ENCODE measurements at regions not wholly inside any gene's neighbourhood (a gene's known extent, or its start where the extent isn't known, plus 50 kb on each side); places are given as distances from the start of the nearest gene placed in this dataset.

DNA sequence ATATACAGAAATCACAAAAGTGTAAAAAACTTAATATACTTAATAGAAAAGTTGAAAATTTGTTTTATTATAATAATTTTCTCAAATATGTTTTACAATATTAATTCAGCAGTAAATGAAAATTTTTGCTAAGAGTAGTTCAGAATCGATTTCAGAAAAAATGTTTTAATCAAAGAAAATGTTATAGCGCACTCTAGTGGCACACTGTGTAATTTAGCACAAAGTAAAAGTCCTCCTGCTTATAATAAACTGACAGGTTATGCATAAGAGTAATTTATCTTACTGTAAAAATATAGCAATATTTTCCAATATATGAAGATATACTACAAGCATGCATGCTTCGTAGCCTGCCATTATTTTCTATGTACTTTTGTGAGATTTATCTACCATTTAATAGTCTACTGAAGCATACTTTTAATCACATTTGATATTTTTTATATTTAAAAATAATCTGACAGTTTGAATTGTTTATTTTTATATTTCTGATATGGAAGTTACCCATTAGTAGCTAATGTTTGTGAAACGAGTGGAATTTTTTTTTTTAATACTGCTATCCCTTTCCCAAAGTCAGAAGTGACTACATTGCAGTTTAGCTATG is 217.9 kb upstream of the KLHL4 start:
- no peak overlapping the region for H3K4me3 ChIP-seq (ENCODE audit: low read depth, low read length, poor library complexity, severe bottlenecking)
- TF ChIP-seq, protein P1, sequence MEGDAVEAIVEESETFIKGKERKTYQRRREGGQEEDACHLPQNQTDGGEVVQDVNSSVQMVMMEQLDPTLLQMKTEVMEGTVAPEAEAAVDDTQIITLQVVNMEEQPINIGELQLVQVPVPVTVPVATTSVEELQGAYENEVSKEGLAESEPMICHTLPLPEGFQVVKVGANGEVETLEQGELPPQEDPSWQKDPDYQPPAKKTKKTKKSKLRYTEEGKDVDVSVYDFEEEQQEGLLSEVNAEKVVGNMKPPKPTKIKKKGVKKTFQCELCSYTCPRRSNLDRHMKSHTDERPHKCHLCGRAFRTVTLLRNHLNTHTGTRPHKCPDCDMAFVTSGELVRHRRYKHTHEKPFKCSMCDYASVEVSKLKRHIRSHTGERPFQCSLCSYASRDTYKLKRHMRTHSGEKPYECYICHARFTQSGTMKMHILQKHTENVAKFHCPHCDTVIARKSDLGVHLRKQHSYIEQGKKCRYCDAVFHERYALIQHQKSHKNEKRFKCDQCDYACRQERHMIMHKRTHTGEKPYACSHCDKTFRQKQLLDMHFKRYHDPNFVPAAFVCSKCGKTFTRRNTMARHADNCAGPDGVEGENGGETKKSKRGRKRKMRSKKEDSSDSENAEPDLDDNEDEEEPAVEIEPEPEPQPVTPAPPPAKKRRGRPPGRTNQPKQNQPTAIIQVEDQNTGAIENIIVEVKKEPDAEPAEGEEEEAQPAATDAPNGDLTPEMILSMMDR (conservative IDR thresholded peaks at IDR 0.05; ENCODE audit: low read depth, low read length) = peak; percentile 67
- no peak for TF ChIP-seq EZH2 (IDR thresholded peaks at IDR 0.05; ENCODE audit: borderline replicate concordance, low read depth, low read length, poor library complexity, severe bottlenecking)
- H3K9me3 ChIP-seq (ENCODE audit: low read depth, low read length, poor library complexity, severe bottlenecking) = no peaks in the 10 kb centered on the region
- H3K4me1 ChIP-seq (ENCODE audit: insufficient read depth, low read length, poor library complexity, severe bottlenecking) = no peaks in the 10 kb centered on the region
- ChIA-PET CTCF (no interaction called here), POLR2A (ENCODE audit: low non-redundant PET) (no interaction called here)
- no TSS peak for BruUV-seq (replicated peaks)
- H3K36me3 ChIP-seq (ENCODE audit: insufficient read depth, low read length, poor library complexity, severe bottlenecking) = no peaks in the 10 kb centered on the region
- H3K27ac ChIP-seq (ENCODE audit: low read depth, low read length, poor library complexity, severe bottlenecking) = no peak overlapping the region
- no peaks in the 10 kb centered on the region for H3K27me3 ChIP-seq (replicated peaks; ENCODE audit: insufficient read depth, low read depth, low read length, poor library complexity)
- intact Hi-C loops (cut with micrococcal nuclease; ENCODE audit: unreplicated experiment) = loop anchor here (5.0 kb wide), 2 partner anchors 1167 to 1687 kb away; no protein-coding TSS in a partner anchor
- peak; percentile 24 for DNase-seq (ENCODE audit: low spot score)

DNA sequence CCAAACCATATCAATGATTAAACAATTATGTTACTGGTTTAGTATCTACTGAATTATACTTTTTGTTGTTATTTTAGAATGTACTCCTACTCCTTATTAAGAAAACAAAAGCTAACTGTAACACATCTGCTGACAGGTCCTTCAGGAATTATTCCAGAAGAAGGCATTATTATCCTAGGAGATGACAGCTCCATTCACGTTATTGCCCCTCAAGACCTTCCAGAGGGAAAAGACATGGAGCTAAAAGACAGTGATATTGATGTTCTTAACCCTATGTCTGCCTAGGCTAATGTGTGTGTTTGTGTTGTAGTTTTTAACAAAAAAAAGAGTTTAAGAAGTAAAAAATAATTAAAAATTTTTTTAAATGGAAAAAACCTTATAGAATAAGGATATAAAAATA is 206.8 kb upstream of the KLHL4 start:
- POLR2A ChIA-PET (ENCODE audit: low non-redundant PET) = no interaction called here
- CTCF ChIA-PET = no interaction called here
- H3K27me3 ChIP-seq (replicated peaks; ENCODE audit: insufficient read depth, low read depth, low read length, poor library complexity) = no peaks in the 10 kb centered on the region
- H3K4me1 ChIP-seq (ENCODE audit: insufficient read depth, low read length, poor library complexity, severe bottlenecking) = no peaks in the 10 kb centered on the region
- H3K9me3 ChIP-seq (ENCODE audit: low read depth, low read length, poor library complexity, severe bottlenecking) = no peaks in the 10 kb centered on the region
- no peak overlapping the region for H3K27ac ChIP-seq (ENCODE audit: low read depth, low read length, poor library complexity, severe bottlenecking)
- H3K4me3 ChIP-seq (ENCODE audit: low read depth, low read length, poor library complexity, severe bottlenecking) = no peak overlapping the region
- DNase-seq (ENCODE audit: low spot score) = no peak
- intact Hi-C loops (cut with micrococcal nuclease; ENCODE audit: unreplicated experiment) = no loop called here
- BruUV-seq (replicated peaks) = no TSS peak
- TF ChIP-seq EZH2 (IDR thresholded peaks at IDR 0.05; ENCODE audit: borderline replicate concordance, low read depth, low read length, poor library complexity, severe bottlenecking) = no peak
- TF ChIP-seq, protein P1 (conservative IDR thresholded peaks at IDR 0.05; ENCODE audit: low read depth, low read length) = no peak
- H3K36me3 ChIP-seq (ENCODE audit: insufficient read depth, low read length, poor library complexity, severe bottlenecking) = no peaks in the 10 kb centered on the region

DNA sequence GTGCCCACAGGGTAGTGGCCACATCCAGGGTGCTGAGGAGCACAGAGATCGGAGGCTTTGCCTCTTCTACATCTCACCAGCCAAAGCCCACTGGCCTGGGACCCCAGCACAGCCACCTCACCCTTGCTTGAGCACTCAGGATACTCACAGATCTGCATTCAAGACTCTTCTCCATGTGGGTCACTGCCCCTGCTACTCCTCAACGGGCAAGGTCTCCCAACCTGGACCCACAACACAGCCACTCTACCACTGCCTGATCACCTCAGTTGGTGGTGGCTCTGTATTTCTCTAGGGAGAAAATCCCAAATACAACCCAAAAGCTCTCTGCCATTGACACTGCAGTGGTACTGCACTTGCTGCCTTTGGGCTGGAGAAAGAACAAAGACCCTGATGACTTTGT is 190.3 kb upstream of the KLHL4 start:
- Histone ChIP-seq H3K36me3 (ENCODE audit: insufficient read depth, low read length, poor library complexity, severe bottlenecking) (no peaks in the 10 kb centered on the region), H3K27ac (ENCODE audit: low read depth, low read length, poor library complexity, severe bottlenecking) (no peak overlapping the region), H3K4me1 (ENCODE audit: insufficient read depth, low read length, poor library complexity, severe bottlenecking) (no peaks in the 10 kb centered on the region), H3K9me3 (ENCODE audit: low read depth, low read length, poor library complexity, severe bottlenecking) (peaks cover 3% of the 10 kb centered on the region), H3K27me3 (replicated peaks; ENCODE audit: insufficient read depth, low read depth, low read length, poor library complexity) (no peaks in the 10 kb centered on the region), H3K4me3 (ENCODE audit: low read depth, low read length, poor library complexity, severe bottlenecking) (no peak overlapping the region)
- intact Hi-C loops (cut with micrococcal nuclease; ENCODE audit: unreplicated experiment) = no loop called here
- POLR2A ChIA-PET (ENCODE audit: low non-redundant PET) = no interaction called here
- no peak for TF ChIP-seq EZH2 (IDR thresholded peaks at IDR 0.05; ENCODE audit: borderline replicate concordance, low read depth, low read length, poor library complexity, severe bottlenecking)
- TF ChIP-seq, protein P1 (conservative IDR thresholded peaks at IDR 0.05; ENCODE audit: low read depth, low read length) = no peak
- no TSS peak for BruUV-seq (replicated peaks)
- DNase-seq (ENCODE audit: low spot score) = no peak
- CTCF ChIA-PET = no interaction called here

Measured in A673 (cell line).